Putamen (tissue), 1 donor: ENCODE measurements at regions not wholly inside any gene's neighbourhood (a gene's known extent, or its start where the extent isn't known, plus 50 kb on each side); places are given as distances from the start of the nearest gene placed in this dataset.
"Not testable (repeated sequence)": the region's sequence is repeated elsewhere in the genome, so short reads cannot be mapped to it uniquely, and the experiment has no call there.

Experiments
- DNase-seq: peaks from one replicate; pipeline ENCODE4 v3.0.0-alpha.2; 2016; ENCODE audit warnings: low spot score

GRCh38 chr13:70784207-70784989 is 676.1 kb upstream of the KLHL1 start:
- no peak for DNase-seq

- no peak for DNase-seq
These were observed 661.6 kb upstream of the KLHL1 start for GRCh38 chr13:70769817-70770216.

GRCh38 chr13:70758932-70759331 is 650.7 kb upstream of the KLHL1 start:
- no peak for DNase-seq

- no peak for DNase-seq
These were observed 647.8 kb upstream of the KLHL1 start for GRCh38 chr13:70756088-70756487.

- no peak for DNase-seq
These were observed 647.2 kb upstream of the KLHL1 start for GRCh38 chr13:70755456-70755855.

GRCh38 chr13:70747262-70747661 is 639.0 kb upstream of the KLHL1 start:
- DNase-seq: no peak

- not testable (repeated sequence) for DNase-seq
These were observed 638.2 kb upstream of the KLHL1 start for GRCh38 chr13:70746469-70746868.

GRCh38 chr13:70736622-70737317 is 628.5 kb upstream of the KLHL1 start:
- DNase-seq: no peak

GRCh38 chr13:70732611-70733010 is 624.4 kb upstream of the KLHL1 start:
- no peak for DNase-seq

GRCh38 chr13:70729369-70729768 is 621.1 kb upstream of the KLHL1 start:
- DNase-seq: no peak

- DNase-seq: no peak
These were observed 615.5 kb upstream of the KLHL1 start for GRCh38 chr13:70723732-70724131.

GRCh38 chr13:70720386-70720785 is 612.1 kb upstream of the KLHL1 start:
- DNase-seq: no peak

GRCh38 chr13:70714993-70715392 is 606.7 kb upstream of the KLHL1 start:
- no peak for DNase-seq

GRCh38 chr13:70708775-70709174 is 600.5 kb upstream of the KLHL1 start:
- DNase-seq: no peak

- DNase-seq: no peak
These were observed 595.5 kb upstream of the KLHL1 start for GRCh38 chr13:70703755-70704154.

- DNase-seq: no peak
These were observed 586.9 kb upstream of the KLHL1 start for GRCh38 chr13:70694996-70695715.

GRCh38 chr13:70668983-70669382 is 560.7 kb upstream of the KLHL1 start:
- no peak for DNase-seq

GRCh38 chr13:70668293-70668692 is 560.0 kb upstream of the KLHL1 start:
- no peak for DNase-seq

- no peak for DNase-seq
These were observed 558.8 kb upstream of the KLHL1 start for GRCh38 chr13:70666883-70667556.

- DNase-seq: no peak
These were observed 554.1 kb upstream of the KLHL1 start for GRCh38 chr13:70662231-70662940.

- no peak for DNase-seq
These were observed 535.8 kb upstream of the KLHL1 start for GRCh38 chr13:70644052-70644451.

- DNase-seq: no peak
These were observed 526.6 kb upstream of the KLHL1 start for GRCh38 chr13:70634893-70635292.
